GM12892 (cell line): ENCODE measurements at regions not wholly inside any gene's neighbourhood (a gene's known extent, or its start where the extent isn't known, plus 50 kb on each side); places are given as distances from the start of the nearest gene placed in this dataset.
"Not testable (repeated sequence)": the region's sequence is repeated elsewhere in the genome, so short reads cannot be mapped to it uniquely, and the experiment has no call there.

Experiments used
- DNase-seq: peaks from one replicate; pipeline ENCODE4 v3.0.0; 2011; ENCODE audit not compliant: insufficient read length
- FAIRE-seq: peaks from 2 replicates; lab custom pipeline; 2011; peaks lifted over from hg19 to GRCh38; lab: Jason Lieb, UNC
- POLR2A ChIP-seq: IDR thresholded peaks from 2 replicates; pipeline ENCODE4 v1.6.1; 2011; ENCODE audit warnings: low read depth, low read length, control low read depth
- POLR2AphosphoS5 ChIP-seq: IDR thresholded peaks from 2 replicates; pipeline ENCODE4 v1.6.1; 2011; ENCODE audit warnings: low read depth, low read length, control low read depth
- TAF1 ChIP-seq: IDR thresholded peaks from 2 replicates; pipeline ENCODE4 v1.6.1; 2011; ENCODE audit warnings: low read depth, mild to moderate bottlenecking, control low read depth, low read length, borderline replicate concordance

DNA sequence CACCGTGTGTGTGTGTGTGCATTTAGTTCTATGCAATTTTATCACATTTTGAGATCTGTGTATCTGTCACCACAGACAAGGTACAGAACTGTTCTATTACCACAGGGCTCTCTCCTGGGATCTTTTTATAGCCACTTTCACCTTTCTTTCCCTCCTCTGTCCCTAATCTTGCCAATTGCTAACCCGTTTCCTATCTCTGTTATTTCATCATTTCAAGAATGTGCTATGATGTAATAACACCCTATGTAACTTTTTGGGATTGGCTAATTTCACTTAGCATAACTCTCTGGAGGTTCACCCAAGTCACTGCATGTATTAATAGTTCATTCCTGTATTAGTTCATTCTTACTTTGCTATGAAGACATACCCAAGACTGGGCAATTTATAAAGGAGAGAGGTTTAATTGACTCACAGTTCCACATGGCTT is 657.7 kb downstream of the QKI start:
- FAIRE-seq (no peak), DNase-seq (no peak)
- TF ChIP-seq TAF1, result no peak
- TF ChIP-seq POLR2AphosphoS5, result no peak
- no peak for TF ChIP-seq POLR2A

DNA sequence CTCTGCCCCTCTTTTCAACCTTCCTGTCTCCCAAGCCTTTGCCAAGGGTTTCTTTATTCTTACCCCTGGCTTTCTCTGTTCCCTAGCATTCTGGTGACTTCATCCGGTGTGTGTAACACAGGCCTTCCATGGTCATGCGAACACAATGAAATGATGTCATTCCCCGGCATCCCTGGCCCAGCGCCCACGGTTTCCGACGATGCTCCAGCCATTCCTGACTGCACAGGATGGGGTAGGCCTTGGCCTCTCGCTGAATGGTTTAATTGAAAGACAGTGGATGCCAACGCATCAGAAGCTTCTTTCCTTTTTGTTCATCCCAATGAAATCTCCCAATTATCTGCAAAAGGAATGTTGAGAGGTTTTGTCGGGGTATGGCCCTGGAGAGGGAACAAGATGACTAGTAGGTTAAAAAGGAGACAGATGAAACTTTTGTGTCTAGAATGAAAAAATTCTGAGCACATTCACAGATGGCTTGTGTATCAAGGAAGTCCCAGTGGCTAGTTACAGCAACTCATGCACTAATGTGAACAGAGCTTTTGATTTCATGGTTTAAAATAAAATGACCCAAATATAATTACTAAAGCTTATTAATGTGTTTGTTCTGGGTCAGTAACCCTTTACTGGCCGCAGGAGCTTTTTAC is 655.0 kb downstream of the QKI start:
- DNase-seq (no peak), FAIRE-seq (no peak)
- TF ChIP-seq POLR2A, result no peak
- TF ChIP-seq TAF1, result no peak
- no peak for TF ChIP-seq POLR2AphosphoS5

DNA sequence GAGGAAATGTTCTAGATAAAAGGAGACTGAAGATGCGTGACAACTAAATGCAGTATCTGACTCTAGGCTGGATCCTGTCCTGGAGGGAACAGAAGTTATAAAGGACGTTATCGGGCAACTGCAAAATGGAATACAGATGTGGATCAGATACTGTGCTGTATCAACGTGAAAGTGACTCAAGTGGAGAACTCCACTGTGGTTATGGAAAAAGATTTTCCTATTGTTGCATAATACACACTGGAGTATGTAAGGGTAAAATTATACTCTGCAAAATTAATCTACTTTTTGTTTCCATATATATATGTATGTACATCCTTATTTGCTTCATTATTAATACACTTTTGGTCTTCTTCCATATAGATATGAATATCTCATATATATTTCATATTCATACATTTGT is 654.0 kb downstream of the QKI start:
- no peak for TF ChIP-seq POLR2A
- no peak for TF ChIP-seq POLR2AphosphoS5
- TF ChIP-seq TAF1, result no peak
- FAIRE-seq, result no peak
- no peak for DNase-seq

- TF ChIP-seq POLR2AphosphoS5, result no peak
- TF ChIP-seq POLR2A, result no peak
- no peak for TF ChIP-seq TAF1
- FAIRE-seq, result no peak
- no peak for DNase-seq
Measured at GRCh38 chr6:164066766-164067165, 652.2 kb downstream of the QKI start.

DNA sequence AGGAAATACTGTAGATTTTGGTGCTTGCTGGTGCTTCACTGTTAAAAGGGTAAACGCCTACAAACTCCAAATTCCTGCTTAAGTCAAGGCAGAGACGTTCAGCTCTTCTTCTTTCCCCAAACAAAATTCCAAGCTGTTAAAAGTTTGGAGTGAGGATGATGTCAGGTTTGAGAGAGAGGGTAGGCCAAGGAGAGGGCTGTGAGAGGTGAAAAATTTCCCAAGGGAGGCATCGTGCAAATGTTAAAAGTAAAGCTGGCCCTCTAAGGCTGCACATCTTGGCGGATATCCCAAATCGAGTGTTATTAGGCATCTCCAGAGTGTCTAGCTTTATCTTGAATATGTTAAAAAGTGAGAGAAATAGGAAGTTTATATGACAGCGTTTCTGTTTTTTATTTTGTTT is 651.8 kb downstream of the QKI start:
- DNase-seq (no peak), FAIRE-seq (no peak)
- TF ChIP-seq POLR2AphosphoS5 (no peak), POLR2A (no peak), TAF1 (no peak)

DNA sequence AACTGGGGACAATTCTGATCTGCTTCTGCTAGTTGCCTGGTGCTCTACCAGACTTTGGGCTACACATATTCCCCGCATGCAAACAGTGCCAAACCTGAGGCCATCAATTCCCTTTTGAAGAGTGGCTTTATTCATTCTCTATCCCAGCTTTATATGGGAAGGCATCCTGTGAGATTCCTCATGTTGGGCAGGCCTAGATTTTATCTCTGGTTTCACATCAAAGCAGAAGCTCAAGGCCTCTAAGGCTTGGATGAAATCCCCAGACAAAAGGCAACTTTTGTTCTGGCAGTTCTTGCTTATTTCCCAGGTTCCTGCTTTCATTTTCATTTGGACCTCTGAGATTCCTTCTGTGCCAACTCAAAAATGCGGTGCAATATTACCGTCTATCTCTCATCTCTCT is 648.8 kb downstream of the QKI start:
- no peak for FAIRE-seq
- TF ChIP-seq POLR2AphosphoS5 (no peak), TAF1 (no peak), POLR2A (no peak)
- no peak for DNase-seq

DNA sequence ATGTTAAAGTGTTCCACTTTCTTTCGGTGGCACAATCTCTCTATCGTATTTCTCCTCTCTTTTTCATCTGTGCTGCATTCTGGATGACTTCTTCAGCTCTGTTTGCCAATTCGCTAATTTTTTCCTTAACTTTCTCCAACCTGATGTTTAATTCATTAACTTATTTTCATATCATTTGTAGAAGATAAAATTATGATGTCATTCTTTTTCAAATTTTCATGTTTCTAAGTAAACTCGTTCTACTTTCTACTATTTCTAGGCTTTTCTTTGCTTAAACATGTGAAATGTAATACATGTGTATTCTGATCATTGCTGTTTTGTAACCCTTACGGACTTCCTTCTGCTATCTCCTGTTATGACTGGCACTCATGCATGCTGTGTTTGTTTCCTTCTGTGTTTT is 648.4 kb downstream of the QKI start:
- TF ChIP-seq POLR2A (no peak), TAF1 (no peak), POLR2AphosphoS5 (no peak)
- DNase-seq, result no peak
- FAIRE-seq, result no peak

DNA sequence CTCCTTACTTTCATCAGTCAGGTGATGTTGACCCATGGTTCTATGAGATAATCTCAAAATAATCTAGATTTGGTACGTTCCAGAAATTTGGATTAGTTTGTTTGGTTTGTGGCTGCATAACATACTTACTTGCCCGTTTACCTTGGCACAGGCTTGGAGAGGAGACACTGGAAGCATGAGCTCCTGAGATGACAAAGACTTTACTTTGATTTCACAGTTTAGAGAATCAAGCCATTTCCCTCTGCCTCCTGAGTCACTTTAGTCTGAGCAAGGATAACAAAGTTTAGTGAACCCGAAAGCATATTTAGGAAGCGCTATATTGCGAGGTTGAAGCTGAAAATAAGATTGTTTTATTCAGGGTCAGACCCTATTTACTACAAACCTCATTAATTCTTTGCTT is 643.4 kb downstream of the QKI start:
- DNase-seq (no peak), FAIRE-seq (no peak)
- TF ChIP-seq TAF1 (no peak), POLR2A (no peak), POLR2AphosphoS5 (no peak)

- FAIRE-seq (no peak), DNase-seq (no peak)
- no peak for TF ChIP-seq TAF1
- no peak for TF ChIP-seq POLR2AphosphoS5
- no peak for TF ChIP-seq POLR2A
Measured at GRCh38 chr6:164051427-164051826, 636.9 kb downstream of the QKI start.

- no peak for FAIRE-seq
- TF ChIP-seq POLR2AphosphoS5 (no peak), POLR2A (no peak), TAF1 (no peak)
- no peak for DNase-seq
Measured at GRCh38 chr6:164049517-164049988, 635.0 kb downstream of the QKI start.

GRCh38 chr6:164048840-164049516 is 634.5 kb downstream of the QKI start:
- TF ChIP-seq POLR2A (no peak), TAF1 (no peak), POLR2AphosphoS5 (no peak)
- DNase-seq (no peak), FAIRE-seq (no peak)

GRCh38 chr6:164045082-164045481 is 630.6 kb downstream of the QKI start:
- FAIRE-seq (no peak), DNase-seq (no peak)
- no peak for TF ChIP-seq POLR2A
- TF ChIP-seq TAF1, result no peak
- no peak for TF ChIP-seq POLR2AphosphoS5

GRCh38 chr6:164043656-164044055 is 629.1 kb downstream of the QKI start:
- not testable (repeated sequence) for FAIRE-seq, DNase-seq
